Esophagus squamous epithelium (tissue), 5 donors: ENCODE measurements at regions not wholly inside any gene's neighbourhood (a gene's known extent, or its start where the extent isn't known, plus 50 kb on each side); places are given as distances from the start of the nearest gene placed in this dataset.

ENCODE experiments used
- DNase-seq: peaks from one replicate; lab custom pipeline; 2025; lab: John Stamatoyannopoulos, UW
- H3K27ac ChIP-seq, 4 donors: fragments of 200-600 bp; sonication (generic); one replicate each; pipeline ENCODE4 v1.5.1; 2016 to 2019; ENCODE audit warnings: mild to moderate bottlenecking in 1 of 4
- H3K27me3 ChIP-seq, 4 donors: fragments of 200-600 bp; sonication (generic); 1 replicate in 3 of 4; 2 replicates in 1 of 4; pipeline versions ENCODE4 v1.5.1 to v1.6.0; 2017 to 2021; ENCODE audit warnings: antibody characterized with exemption in 1 of 4
- H3K36me3 ChIP-seq, 3 donors: fragments of 200-600 bp; sonication (generic); one replicate each; pipeline ENCODE4 v1.5.1; 2016 to 2019
- H3K4me1 ChIP-seq, 3 donors: fragments of 200-600 bp; sonication (generic); one replicate each; pipeline ENCODE4 v1.5.1; 2017 to 2019
- H3K4me3 ChIP-seq, 4 donors: fragments of 200-600 bp; sonication (generic); 1 replicate in 3 of 4; 2 replicates in 1 of 4; pipeline ENCODE4 v1.5.1; 2016 to 2019; ENCODE audit warnings: mild to moderate bottlenecking in 2 of 4, moderate library complexity in 1 of 4
- H3K9me3 ChIP-seq, 3 donors: fragments of 200-600 bp; sonication (generic); one replicate each; pipeline ENCODE4 v1.5.1; 2016 to 2019
- CTCF ChIP-seq, 6 experiments: fragments of 450-650 bp in 4 of 6; fragments of 200-600 bp in 2 of 6; sonication (generic) in 2 of 6; IDR thresholded peaks; one replicate each; pipeline ENCODE4 v1.5.1; 2016 to 2019; ENCODE audit warnings: antibody characterized with exemption in 6 of 6, mild to moderate bottlenecking in 4 of 6, moderate library complexity in 4 of 6
- POLR2A ChIP-seq, 4 donors: fragments of 450-650 bp; IDR thresholded peaks; one replicate each; pipeline ENCODE4 v1.6.1; 2017; ENCODE audit warnings: antibody characterized with exemption in 4 of 4, mild to moderate bottlenecking in 4 of 4, moderate library complexity in 3 of 4
- WGBS, 2 donors: methylation state at CpG; one replicate each; pipeline ENCODE4 v1.1.5; 2018; 5-methylcytosine and 5-hydroxymethylcytosine counted together
- intact Hi-C: fragments of 100-400 bp; cut with DNase I; formaldehyde crosslinking; loops from one replicate; pipeline ENCODE4 v1.15.0; 2022
- donor health status: DM: yes; HTN: yes; CAD: no.

GRCh38 chr7:17556247-17556956 is 257.9 kb downstream of the AHR start:
- Histone ChIP-seq H3K4me3 (no peak overlapping the region), H3K9me3 (no peaks in the 10 kb centered on the region), H3K27me3 (no peaks in the 10 kb centered on the region), H3K27ac (peak overlapping the region in 2 of 4 donors; percentile 36 to 70), H3K36me3 (no peaks in the 10 kb centered on the region), H3K4me1 (peaks cover 0 to 55% (median 14%) of the 10 kb centered on the region in 3 donors)
- DNase-seq: no peak
- whole genome bisulfite sequencing, 2 donors: 31 to 86% methylated on average over 1 of the region's 1 CpG
- TF ChIP-seq CTCF (IDR thresholded peaks at IDR 0.05) (no peak), POLR2A (IDR thresholded peaks at IDR 0.05) (no peak)
- intact Hi-C loops: no loop called here

- no peak for DNase-seq
- no peak overlapping the region for H3K4me3 ChIP-seq
- peak overlapping the region in 3 of 4 donors; percentile 13 to 70 (median 35) for H3K27ac ChIP-seq
- no peaks in the 10 kb centered on the region for H3K9me3 ChIP-seq
- 19 to 38% methylated on average over 1 of the region's 1 CpG for WGBS, 2 donors
- no peak for TF ChIP-seq POLR2A (IDR thresholded peaks at IDR 0.05)
- no peak for TF ChIP-seq CTCF (IDR thresholded peaks at IDR 0.05)
- intact Hi-C loops: no loop called here
- no peaks in the 10 kb centered on the region for H3K27me3 ChIP-seq
- H3K36me3 ChIP-seq: no peaks in the 10 kb centered on the region
- peaks cover 0 to 57% (median 14%) of the 10 kb centered on the region in 3 donors for H3K4me1 ChIP-seq
Observed at GRCh38 chr7:17557251-17557671, 258.8 kb downstream of the AHR start.

- peaks cover 0 to 57% (median 14%) of the 10 kb centered on the region in 3 donors for H3K4me1 ChIP-seq
Observed at GRCh38 chr7:17558135-17558534, 259.7 kb downstream of the AHR start.

GRCh38 chr7:17558558-17559332 is 260.3 kb downstream of the AHR start:
- TF ChIP-seq CTCF (IDR thresholded peaks at IDR 0.05) (no peak), POLR2A (IDR thresholded peaks at IDR 0.05) (no peak)
- DNase-seq: no peak
- Histone ChIP-seq H3K27ac (peak overlapping the region; percentile 10 to 70 (median 39)), H3K4me3 (no peak overlapping the region), H3K27me3 (no peaks in the 10 kb centered on the region), H3K4me1 (peaks cover 0 to 57% (median 14%) of the 10 kb centered on the region in 3 donors), H3K36me3 (no peaks in the 10 kb centered on the region), H3K9me3 (no peaks in the 10 kb centered on the region)
- intact Hi-C loops: no loop called here
- WGBS, 2 donors: 21 to 48% methylated on average over 4 of the region's 4 CpGs

More at GRCh38 chr7:17558135-17558534, 259.7 kb downstream of the AHR start:
- intact Hi-C loops: no loop called here
- no peak for DNase-seq
- H3K4me3 ChIP-seq: no peak overlapping the region
- 28 to 37% methylated on average over 4 of the region's 4 CpGs for WGBS, 2 donors
- H3K9me3 ChIP-seq: no peaks in the 10 kb centered on the region
- TF ChIP-seq CTCF (IDR thresholded peaks at IDR 0.05) (no peak), POLR2A (IDR thresholded peaks at IDR 0.05) (no peak)
- no peaks in the 10 kb centered on the region for H3K36me3 ChIP-seq
- H3K27ac ChIP-seq: peak overlapping the region in 2 of 4 donors; percentile 41 to 70
- H3K27me3 ChIP-seq: no peaks in the 10 kb centered on the region

- intact Hi-C loops: no loop called here
Observed at GRCh38 chr7:17559388-17559787, 260.9 kb downstream of the AHR start.

More at GRCh38 chr7:17559388-17559787, 260.9 kb downstream of the AHR start:
- no peak for DNase-seq
- Histone ChIP-seq H3K27me3 (no peaks in the 10 kb centered on the region), H3K4me3 (no peak overlapping the region), H3K36me3 (no peaks in the 10 kb centered on the region), H3K27ac (peak overlapping the region; percentile 10 to 70 (median 39)), H3K9me3 (no peaks in the 10 kb centered on the region), H3K4me1 (peaks cover 0 to 57% (median 14%) of the 10 kb centered on the region in 3 donors)
- TF ChIP-seq POLR2A (IDR thresholded peaks at IDR 0.05) (no peak), CTCF (IDR thresholded peaks at IDR 0.05) (no peak)
- WGBS, 2 donors: 11 to 25% methylated on average over 1 of the region's 1 CpG
